ENCODE measurements at regions not wholly inside any gene's neighbourhood (a gene's known extent, or its start where the extent isn't known, plus 50 kb on each side); places are given as distances from the start of the nearest gene placed in this dataset.
"Not testable (repeated sequence)": the region's sequence is repeated elsewhere in the genome, so short reads cannot be mapped to it uniquely, and the experiment has no call there.

DNA sequence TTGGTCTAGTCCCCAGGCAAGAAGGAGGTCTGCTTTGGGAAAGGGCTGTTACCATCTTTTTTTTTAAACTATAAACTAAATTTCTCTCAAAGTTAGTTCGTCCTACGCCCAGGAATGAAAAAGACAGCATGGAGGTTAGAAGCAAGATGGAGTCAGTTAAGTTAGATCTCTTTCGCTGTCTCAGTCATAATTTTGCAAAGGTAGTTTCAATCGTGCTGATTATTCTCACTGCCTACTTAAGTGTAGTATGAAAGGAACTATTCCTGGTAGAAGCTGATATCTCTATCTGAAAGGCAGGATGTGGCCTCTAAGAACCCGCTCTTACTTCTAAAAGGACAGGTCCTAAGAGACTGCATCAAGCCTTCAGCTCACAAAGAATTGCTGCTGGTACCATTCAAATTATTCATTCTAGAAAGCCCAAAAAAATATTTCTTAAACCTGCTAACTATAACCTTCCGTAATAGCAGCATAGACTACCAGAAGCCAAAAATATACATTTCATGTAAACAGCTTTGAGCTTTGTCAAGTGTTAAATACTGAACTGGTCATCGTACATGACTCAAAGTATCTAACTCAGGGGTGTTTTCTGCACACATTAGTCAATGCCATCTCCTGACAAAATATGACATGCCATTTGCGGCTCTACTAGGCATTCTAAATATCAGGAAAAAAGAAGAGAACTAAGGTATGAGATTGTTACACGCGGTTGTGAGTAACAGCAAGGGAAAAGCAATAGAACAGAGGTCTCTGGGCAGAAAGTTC is 96.0 kb upstream of the CCDC80 start:
- DNase-seq: no peak

DNA sequence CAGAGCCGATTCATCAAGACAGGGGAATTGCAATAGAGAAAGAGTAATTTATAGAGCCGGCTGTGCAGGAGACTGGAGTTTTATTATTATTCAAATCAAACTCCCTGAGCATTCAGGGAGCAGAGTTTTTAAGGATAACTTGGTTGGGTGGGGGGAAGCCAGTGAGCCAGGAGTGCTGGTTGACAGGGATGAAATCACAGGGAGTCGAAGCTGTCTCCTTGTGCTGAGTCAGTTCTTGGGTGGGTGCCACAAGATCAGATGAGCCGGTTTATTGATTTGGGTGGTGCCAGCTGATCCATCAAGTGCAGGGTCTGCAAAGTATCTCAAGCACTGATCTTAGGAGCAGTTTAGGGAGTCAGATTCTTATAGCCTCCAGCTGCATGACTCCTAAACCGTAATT is 95.4 kb upstream of the CCDC80 start:
- DNase-seq: no peak

DNA sequence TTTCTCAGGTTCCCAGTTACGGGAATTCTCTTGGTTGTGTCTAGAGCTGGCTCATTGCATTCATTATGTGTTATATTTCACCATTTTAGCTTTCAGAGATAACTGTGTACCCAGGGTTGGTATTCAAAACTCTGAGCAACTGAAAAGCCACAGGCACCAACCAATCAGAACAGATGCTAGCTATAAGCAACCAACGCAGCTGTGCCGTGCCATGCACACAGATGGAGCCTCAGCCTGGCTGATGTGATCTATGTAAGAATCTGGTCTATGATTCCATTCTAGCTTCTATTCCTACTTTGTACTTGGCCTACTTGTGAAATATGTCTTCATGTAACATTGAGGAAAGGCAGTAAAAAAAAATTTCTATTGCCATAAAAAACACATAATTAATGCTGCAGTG is 95.0 kb upstream of the CCDC80 start:
- no peak for DNase-seq

DNA sequence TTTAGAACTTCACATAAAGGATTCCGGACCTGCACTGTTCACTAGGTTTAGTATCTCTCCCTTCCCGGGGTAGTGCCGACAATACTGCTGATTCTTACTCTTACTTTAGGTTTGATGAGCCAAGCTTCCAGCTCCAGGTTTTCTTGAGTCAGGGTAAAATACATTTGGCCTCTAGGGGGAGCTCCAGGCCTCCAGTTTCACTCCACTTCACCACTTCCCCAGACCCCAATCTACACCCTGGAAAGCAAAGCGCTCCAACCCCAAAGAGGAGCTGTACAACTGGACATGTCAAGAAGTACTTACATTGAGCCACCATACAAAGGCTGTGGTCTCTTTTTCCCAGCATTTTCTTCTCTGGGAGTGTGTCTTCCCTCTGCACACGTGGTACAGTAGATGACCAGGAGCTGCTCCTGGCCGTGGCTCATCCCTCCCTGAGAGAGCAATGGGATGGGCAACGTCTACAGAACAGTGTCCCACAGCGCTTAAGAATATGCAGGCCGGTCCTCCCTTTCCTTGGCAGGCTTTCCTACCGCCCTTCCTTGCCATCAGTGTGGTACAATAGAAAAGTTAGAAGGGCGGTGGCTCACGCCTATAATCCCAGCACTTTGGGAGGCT is 93.9 kb upstream of the CCDC80 start:
- DNase-seq: peak; percentile 75

DNA sequence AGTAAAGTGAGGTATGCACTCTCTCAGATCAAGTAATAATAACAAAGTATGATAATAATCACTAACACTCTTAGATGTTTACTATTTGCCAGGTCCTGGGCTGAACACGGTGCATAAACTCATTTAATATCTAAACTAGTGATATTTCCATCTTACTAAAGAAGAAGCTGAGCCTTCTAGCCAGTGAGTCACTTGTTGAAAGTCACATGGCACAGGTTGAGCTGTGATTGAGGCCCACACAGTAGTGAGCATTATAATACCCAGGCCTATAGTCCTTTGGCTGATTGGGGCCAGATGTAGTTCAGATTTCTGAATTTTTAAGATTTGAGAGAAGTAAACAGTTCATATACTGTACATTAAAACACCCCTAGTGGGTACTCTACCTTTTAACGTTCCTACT is 93.2 kb upstream of the CCDC80 start:
- peak; percentile 31 for DNase-seq

DNA sequence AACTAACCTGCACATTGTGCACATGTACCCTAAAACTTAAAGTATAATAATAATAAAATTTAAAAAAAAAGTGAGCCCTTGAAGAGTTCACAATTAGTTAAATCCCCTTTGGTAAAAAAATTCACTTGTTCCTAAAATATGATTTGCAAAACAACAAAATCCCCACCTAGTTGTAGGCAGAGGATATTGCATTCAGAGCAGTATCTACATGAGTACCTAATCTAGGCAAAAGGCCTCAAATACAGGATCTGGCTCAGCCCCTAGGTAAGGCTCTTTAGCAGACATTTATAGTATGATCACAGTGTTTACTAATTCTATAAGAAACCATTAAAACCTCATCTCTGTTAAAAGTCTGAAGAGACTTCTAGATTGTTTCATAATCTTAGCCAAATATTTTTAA is 89.3 kb upstream of the CCDC80 start:
- DNase-seq: no peak

DNA sequence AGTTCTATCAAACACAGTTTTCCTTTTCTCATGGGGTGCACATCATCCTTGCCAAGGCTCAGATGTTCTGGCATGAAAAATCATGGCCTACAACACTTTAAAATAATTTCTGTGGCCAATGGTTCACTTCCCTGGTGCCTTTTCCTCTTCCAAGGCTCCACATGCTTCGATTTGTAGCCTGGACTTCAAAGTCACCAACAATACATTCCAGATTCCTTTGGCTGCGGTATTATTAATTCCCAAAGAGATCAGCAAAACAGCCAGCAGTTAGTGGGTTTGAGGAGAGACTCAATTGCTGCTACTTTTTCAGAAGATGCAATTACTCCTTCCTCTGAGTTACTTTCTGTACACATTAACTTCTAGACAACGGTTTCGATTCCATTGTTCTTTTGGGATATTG is 80.3 kb upstream of the CCDC80 start:
- no peak for DNase-seq

DNA sequence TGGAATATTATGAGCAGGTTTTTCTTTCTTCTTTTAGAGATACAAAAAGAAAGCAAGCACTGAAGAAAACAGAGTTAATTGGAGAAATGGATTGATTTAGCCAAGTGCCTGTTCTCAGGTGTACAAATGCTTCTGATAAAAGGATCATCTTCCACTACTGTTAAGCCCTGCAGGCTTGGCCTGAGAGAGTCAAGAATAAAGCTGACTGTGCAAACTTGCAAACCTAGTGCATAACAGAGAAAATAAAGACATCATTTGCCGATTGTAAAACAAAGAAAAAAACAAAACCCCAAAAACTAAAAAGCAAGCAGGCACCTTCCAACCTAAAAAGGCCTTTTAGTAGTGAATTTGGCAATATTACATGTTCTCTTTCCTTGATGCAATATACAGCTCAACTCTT is 78.0 kb upstream of the CCDC80 start:
- DNase-seq: no peak

DNA sequence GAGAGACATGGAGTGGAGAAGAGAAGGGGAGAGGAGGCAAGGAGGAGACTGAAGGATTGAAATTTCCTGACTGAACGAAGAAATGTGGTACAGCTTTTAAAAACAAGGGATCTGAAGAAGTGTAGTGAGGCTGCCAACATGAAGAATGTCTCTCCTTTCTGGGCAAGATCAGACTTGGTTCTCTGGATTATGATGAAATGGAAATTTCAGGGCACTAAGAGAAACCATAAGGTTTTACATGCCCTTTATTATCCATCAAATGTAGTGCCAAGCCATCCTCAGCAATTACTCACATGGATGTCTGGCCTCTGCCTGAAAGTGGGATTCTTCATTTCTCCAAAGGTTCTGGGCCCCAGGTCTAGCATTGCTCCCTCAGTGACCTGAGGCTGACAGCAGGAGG is 77.6 kb upstream of the CCDC80 start:
- no peak for DNase-seq

DNA sequence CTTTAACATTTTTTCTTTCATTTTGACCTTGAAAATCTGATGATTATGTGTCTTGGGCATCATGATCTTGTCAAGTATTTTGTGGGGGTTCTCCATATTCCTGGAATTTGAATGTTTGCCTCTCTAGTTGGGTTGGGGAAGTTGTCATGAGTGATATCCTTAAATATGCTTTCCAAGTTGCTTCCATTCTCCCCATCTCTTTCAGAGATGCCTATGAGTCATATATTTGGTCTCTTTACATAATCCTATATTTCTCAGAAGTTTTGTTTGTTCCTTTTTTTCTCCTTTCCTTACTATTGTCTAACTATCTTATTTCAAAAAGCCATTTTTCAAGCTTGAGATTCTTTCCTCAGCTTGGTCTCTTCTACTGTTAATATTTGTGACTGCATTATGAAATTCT is 69.0 kb upstream of the CCDC80 start:
- DNase-seq: peak; percentile 60

DNA sequence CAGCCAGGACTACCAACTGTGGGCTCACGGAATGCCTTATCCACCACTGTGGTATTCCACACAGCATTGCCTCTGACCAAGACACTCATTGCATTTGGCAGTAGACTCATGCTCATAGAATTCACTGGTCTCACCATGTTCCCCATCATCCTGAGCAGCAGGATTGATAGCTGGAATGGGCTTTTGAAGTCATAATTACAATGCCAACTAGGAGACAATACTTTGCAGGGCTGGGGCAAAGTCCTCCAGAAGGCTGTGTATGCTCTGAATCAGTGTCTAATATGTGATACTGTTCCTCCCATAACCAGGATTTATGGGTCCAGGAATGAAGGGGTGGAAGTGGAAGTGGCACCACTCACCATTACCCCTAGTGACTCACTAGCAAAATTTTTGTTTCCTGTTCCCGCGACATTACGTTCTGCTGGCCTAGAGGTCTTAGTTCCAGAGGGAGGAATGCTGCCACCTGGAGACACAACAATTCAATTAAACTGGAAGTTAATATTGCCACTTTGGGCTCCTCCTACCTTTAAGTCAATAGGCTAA is 58.6 kb upstream of the CCDC80 start:
- DNase-seq: peak; percentile 84

DNA sequence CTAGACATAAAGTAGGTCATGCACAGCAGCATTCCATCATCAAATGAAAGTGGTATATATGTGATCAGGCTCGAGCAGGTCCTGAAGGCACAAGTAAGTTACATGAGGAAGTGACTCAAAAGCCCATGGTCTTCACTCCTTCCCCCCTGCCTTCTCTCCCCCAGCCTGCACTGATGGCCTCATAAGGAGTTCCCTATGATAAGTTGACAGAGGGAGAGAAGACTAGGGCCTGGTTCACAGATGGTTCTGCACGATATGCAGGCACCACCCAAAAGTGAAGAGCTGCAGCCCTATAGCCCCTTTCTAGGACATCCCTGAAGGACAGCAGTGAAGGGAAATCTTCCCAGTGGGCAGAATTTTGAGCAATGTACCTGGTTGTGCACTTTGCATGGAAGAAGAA is 57.5 kb upstream of the CCDC80 start:
- not testable (repeated sequence) for DNase-seq

DNA sequence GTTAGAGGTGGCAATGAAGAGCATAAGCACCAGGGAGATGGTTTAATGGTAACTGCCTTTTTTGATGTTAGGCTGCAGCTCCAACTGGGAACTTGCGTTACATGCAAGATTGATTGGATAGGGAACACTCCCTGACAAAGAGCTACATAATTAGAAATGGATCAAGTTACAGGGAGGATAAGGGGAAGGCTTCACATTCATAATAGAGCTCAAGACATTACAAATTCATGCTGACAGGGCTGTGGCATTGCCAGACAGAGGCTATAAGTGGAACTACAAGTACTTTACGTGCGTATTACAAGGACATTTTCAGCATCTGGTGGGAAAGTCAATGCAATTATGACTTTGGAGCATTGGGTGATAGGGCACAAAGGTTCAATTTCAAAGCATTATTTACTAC is 55.3 kb upstream of the CCDC80 start:
- DNase-seq: not testable (repeated sequence)

DNA sequence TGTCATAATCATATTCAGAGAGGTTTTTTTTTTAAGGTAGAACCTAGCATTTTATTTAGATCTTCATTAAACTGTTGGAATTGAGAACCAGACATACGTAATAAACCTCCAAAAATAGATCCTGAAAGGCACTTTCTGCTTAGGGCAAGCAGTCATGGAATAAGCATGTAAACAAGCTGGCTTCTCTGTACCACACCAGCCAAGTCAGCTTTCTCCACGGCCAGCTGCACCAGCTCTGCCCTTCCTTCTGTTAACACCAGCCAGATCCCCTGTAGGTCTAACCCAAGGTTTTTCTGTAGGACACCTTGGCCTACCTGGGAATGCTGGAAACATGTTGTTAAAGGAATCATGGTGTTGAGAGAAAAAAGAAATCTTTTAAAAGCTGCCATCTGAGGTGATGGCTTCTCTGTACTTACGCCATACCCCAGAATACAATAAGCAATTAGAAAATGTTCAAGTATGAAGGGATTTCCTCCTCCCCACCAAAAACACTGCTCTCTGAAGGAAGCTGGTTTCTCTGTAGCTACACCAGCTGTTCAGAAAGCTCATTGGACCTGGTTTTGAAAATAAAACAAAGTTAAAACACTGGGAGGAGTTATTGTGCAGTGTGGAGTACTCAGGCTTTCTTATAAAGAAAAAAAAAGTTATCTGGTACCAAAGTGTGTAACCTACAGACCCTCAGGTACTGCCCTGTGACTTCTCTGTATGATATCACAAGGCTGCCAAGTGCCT is 54.6 kb upstream of the CCDC80 start:
- not testable (repeated sequence) for DNase-seq

DNA sequence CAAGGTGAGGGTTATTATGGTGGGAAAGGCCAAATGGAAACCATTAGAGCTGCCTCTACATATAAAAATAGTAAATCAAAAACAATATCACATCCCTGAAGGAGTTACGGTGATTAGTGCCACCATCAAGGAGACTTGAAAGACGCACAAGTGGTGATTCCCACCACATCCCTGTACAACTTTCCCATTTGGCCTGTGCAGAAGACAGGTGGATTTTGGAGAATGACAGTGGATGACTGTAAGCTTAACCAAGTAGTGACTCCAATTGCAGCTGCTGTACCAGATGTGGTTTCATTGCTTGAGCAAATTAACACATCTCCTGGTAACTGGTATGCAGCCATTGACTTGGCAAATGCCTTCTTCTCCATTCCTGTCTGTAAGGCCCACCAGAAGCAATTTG is 54.0 kb upstream of the CCDC80 start:
- DNase-seq: not testable (repeated sequence)

DNA sequence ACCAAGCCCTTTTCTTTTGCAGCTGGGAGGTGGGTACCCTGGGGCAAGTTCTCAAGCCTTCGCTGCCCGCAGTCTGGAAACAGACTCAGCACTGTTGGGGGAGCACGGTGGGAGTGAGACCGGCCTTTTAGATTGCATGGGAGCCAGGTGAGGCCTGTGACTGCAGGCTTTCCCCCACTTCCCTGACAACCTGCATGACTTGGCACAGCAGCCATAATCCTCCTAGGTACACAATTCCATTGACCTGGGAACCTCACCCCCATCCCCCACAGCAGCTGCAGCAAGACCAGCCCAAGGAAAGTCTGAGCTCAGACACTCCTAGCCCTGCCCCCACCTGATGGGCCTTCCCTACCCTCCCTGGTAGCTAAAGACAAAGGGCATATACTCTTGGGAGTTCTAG is 52.2 kb upstream of the CCDC80 start:
- DNase-seq: no peak
